Hypothalamus (tissue), 51 donors: ENCODE measurements at regions not wholly inside any gene's neighbourhood (a gene's known extent, or its start where the extent isn't known, plus 50 kb on each side); places are given as distances from the start of the nearest gene placed in this dataset.
"Not testable (repeated sequence)": the region's sequence is repeated elsewhere in the genome, so short reads cannot be mapped to it uniquely, and the experiment has no call there.

Experiments used
- DNase-seq, 51 donors: peaks; one replicate each; lab custom pipeline; 2025; lab: John Stamatoyannopoulos, UW

DNA sequence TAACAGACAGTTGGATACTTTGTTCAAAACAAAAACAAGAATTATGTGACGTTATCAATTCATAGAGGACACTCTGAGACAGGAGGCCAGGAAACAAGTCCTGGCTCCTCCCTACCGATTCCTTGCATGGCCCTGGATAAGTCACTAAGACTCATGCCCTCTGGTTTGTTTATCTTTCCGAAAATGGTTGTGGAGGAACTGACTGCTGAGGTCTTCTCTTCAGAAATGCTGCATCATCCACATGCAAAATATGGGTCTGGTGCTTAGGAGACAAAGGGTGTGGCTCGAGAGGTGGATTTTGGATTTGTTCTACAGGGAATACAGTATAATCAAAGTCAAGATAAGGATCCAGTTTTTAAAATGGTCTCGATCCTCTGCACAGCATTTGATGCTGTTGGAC lies 130.9 kb downstream of the RELL1 start:
- no peak for DNase-seq

DNA sequence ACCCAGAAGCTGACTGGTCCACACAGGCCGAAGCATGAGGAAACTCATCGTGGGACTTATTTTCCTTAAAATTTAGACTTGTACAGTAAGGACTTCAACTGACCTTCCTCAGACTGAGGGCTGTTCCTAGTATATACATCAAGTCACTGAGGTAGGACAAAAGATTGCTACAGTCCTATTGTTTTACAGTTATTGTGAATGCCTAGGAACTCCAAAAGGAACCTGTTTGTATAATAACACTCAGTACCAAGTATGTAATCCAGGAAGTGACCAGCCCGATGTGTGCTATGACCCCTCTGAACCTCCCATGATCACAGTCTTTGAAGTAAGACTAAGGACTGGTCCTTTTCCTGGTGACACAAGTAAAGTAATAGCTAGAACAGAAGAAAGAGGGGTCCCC lies 136.3 kb downstream of the RELL1 start:
- not testable (repeated sequence) for DNase-seq

DNA sequence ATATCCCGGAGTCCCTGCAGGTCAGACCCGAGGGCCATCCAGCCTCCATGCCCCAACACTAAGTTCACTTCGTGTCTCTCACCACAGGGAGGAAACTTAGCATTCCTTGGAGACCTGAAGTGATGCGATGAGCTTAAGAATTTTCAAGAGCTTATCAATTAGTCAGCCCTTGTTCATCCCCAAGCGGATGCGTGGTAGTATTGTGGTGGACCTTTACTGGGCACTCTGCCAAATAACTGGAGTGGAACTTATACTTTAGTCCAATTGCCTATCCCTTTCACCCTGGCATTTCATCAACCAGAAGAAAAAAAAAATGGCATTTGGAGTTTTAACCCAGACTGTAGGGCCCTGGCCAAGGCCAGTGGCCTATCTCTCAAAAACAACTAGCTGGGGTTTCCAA lies 137.1 kb downstream of the RELL1 start:
- no peak for DNase-seq

DNA sequence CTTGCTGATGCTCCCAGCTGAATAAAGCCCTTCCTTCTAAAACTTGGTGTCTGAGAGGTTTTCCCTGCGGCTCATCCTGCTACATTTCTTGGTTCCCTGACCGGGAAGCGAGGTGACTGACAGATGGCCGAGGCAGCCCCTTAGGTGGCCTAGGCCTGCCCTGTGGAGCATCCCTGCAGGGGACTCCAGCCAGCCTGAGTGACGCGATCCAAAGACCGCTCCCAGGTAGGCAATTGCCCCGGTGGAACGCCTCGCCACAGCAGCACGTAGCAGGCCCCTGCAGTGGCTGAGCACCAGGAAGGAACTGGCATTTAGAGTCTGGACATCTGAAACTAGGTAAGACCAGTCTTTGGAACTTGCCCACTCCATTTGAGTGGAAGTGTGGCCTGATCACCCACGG lies 139.6 kb downstream of the RELL1 start:
- DNase-seq, result no peak

DNA sequence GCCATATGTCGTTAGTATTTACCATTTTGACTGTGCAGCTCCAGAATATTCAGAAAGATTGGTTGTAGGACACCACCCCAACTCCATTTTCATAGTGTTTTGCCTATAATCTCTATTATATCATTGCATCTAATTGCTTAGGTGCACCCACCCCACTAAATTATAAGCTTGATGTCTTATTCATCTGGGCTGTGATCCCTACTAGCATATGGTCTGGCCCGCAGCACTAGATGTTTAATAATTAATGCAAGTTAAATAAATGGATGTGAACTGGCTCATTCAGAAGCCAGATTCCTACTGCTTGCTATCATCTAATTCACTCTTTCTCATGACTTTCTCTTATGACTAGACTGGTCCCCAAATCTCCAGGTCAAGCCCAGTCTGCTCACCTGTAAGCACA lies 143.5 kb downstream of the RELL1 start:
- no peak for DNase-seq

DNA sequence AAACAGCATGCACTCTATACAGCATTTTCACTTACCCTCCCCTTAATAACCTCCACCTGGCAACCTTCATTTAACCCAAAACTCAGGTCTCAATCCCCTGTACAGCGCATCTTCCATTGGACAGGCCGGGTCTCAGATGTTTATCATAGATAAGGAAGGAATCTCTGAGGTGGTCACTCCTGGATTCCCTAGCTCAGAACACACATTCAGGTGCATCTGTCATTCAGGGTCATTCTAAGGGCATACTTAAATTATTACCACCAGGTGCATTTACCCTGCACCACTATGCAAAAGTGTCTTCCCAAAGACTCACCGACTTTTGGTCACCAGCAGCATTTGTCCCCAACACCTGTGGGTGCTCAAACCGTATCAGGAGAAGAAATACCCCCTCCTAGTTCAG lies 144.2 kb downstream of the RELL1 start:
- no peak for DNase-seq

DNA sequence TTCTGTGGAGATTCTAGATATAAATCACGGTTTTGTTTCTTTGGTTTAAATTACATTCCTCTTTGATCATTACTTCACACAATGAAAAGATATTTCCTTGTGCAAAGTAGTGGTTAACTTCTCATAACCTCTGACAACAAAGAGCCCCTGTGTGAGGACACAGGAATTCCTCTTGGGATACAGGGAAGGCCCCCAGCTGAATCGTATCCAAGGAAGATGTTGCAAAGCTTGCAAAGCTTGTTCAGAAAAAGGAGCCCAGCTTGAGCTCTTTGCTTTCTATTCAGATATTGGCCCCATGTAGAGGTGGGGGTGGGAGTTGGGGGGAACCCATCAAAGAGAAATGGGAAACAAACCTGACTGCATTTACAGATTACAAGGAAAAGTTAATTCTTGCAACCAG lies 145.7 kb downstream of the RELL1 start:
- DNase-seq, result peak in 1 of 51 donors; percentile 1

DNA sequence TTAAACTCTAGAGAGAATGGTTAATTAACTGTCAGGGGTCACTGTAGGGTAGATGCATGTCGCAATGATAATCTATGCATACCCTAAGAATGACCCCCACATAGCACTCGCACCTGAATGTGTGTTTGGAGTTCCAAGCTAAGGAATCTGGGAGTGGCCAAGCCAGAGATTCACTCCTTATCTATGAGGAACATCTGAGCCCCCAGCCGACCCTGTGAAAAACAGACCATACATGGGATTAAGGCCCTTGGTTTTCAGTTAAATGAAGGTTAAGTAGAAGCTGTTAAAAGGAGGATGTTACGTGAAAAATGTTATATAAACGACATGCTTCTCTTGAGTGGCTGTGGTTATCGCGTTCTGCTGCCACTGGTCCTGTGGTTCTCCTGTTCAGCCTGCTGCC lies 147.2 kb downstream of the RELL1 start:
- DNase-seq, result no peak

DNA sequence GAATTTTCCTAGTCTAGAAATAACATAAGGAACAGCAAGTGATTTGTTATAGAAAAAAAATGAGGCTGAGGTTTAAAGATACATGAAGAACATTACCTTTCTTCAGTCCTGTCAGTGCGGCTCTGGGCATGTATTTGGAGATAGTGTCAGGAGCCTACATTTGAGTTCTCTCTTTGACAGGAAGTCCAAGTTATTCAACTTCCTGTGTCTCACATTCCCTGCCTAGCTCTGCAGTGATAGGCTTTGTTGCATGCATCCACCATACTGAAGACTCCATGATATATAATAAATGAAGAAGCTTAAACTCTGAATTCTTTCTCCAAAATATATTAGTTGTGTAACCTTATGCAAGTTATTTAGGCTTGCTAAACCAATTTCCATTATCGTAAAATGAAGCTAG lies 148.7 kb downstream of the RELL1 start:
- DNase-seq, result no peak

DNA sequence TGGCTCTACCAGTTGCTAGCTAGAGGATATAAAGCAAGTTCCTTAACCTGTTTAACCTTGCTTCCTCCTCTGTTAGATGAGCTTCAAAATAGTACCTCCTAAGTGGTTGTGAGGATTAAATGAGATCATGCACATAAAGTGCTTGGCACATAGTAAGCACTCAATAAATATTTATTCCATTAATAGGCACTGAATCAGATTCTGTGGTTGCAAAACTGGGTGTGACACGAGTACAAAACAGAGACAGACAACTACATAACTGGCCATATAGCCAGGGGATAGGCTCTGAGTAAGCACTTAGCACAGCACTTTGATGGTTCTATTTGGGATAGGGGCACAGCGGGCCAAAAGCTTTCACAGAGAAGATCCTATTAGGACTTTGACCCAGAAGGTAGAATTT lies 150.3 kb downstream of the RELL1 start:
- DNase-seq, result no peak

DNA sequence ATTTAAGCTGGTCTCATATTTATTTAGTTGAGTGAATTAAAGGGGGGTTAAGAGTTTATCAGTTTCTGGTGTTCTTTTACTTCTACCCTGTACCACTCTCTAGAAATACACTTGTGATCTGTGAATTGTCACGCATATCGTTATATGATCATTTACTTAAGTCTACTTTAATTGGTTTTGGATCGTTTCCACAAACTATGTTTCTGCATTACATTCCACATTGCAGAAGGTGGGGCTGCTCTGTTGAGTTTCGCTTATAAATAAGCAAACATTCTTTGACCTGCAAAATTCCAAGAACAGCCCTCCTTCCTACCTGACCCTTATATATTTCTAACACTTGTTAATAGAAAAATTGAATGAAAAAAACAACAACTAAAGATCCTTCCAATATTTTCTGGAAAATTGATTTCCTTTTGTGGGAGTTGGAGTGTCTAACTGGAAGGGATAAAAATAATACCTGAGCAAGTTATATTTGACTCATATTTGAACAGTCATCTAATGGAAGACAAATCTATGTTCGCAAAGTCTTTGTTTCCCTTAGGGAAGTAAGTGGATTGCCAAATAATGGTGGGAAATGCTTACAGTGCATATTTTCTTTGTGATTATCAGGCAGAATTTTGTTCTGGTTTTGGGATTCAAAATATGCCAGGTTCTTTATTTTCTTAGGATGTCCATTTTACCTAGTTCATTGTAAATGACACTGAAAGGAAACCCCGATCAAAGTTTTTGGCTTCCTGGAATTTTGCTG lies 152.7 kb downstream of the RELL1 start:
- no peak for DNase-seq

DNA sequence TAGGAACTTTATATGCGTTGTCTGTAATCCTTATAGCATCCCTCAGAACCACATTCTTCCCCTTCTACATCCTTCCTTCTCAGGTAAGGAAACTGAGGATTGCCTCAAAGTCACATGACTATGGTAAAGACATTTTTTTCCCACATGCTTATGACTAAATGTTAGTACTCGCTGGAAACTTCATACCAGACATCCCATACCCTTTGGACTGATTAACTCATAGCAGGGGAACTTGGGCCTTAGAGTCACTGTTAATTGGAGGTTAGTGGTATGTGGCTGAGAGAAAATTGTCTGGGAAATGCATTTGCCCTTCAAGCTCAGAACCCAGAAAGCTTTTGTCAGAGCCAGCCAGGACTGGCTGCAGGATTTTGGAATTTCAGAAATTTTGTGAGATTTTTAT lies 155.0 kb downstream of the RELL1 start:
- no peak for DNase-seq

DNA sequence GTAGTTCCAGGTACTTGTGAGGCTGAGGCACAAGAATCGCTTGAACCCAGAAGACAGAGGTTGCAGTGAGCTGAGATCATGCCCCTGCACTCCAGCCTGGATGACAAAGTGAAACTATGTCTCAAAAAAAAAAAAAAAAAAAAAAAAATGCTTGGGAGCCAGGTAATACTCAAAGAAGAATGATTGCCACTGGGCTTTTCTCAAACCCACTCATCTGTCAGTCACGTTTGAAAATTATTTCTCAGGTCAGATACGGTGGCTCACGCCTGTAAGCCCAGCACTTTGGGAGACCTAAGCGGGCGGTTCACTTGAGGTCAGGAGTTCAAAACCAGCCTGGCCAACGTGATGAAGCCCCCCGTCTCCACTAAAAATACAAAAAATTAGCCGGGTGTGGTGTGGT lies 155.7 kb downstream of the RELL1 start:
- DNase-seq, result no peak

DNA sequence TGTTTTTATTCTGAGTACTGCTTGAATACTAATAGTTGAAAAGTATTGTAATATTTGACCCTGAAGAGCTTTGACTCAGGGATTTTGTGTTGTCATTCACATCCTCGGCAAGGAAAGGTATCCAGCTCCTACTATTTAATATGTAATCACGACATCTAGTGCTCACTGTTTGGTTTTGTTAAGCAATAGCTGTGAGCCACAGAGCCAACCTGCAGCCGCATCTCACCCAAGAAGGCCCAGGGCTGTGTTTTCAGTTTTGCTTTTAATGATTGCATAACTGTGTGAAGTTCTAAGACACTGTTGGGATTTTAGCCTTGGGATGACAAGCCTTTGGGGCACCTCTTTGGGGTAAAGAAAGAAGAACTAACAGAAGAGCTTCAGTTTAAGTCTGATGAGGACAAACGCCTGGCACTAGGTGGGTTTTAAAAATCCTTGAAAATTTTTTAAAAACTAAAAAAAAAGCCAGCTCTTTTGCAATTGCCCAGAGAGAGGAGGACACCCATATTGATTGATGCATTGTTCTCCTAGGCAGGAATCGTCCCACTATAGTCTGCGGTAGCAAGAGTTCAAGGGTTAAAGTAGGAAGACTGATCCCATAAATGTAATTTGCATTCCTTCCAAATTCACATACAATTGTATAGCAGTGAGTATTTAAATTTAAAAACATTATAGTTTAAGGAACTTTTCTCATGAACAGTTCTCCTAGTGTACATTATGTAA lies 157.8 kb downstream of the RELL1 start:
- DNase-seq, result no peak

DNA sequence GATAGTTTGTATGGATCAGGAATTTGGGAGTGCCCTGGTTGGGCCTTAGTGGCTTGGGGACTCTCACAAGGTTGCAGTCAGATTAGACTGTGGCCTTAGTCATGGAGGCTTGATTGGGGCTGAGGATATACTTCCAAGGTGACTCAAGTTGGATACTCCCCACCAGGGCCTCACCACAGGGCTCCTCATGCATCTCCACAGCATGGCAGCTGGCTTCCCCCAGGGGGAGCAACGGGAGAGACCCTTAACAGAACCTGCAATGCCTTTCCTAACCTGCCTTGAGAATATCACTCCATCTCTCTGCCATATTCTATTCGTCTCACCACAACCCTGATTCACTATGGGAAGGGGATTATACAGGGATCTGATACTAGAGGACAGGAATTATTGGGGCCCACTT lies 161.9 kb downstream of the RELL1 start:
- no peak for DNase-seq

DNA sequence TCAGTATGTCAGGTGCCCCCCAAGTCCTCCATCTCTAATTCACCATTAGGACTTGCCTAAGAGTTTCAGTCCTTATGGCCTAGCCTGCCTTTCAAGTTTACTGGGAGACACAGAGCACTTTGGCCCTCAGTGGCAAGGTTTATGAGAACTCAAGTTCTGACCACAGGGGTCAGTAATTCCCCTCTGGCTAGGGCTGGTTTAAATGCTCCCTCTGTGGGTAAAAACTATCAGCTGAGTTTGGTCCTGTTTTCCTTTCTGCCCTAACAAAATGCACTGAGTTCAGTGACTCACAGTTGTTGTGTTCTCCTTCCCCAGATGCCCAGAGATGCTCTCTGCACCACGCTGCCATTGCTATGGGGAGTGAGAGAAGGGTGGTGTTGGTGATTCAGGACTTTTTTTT lies 163.2 kb downstream of the RELL1 start:
- DNase-seq, result no peak

DNA sequence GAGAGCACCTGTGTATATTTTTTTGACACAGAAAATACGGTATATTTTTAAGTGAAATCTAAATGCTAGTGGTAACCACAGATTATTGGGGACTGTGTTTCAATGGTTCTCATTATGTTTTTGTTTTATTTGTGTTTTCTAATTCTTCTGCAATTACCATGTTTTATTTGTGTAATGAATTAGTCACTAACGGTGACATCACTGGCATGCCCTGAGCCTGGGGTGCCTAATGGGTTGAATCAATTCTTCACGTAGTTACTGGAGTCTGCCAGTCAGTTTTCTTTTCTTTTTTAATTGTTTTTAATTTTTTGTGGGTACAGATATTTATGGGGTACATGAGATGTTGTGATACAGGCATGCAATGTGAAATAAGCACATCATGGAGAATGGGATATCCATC lies 168.8 kb downstream of the RELL1 start:
- no peak for DNase-seq

DNA sequence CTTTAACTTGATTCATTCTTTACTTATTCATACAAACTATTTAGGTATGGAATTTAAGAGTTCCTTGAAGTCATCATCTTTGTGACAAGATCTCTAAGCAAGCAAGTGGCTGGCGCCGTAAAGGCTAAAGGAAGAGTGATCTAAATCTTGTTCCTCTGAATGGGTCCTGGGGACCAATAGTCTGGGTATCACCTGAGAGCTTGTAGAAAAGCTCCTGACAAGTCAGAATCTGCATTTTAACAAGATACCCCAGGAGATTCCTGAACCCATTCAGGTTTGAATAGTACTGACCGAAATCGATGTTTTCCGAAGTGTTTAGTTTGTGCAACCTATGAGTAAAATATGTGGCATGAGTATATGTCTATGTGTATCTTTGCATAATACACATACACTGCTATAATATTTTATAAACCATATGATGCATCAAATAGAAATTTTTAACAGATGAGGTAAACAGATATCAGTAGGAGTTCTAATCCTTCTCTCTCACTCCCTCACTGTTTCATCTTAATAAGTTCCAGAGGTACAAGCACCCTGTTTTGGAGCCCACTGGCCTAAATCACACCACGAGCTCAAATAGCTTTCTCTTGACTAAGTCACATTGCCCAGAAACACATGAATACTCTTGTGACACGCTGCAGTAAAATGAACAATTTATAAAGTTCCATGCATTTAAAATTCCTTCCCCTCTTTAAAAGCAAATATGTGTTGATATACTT lies 170.0 kb downstream of the RELL1 start:
- DNase-seq, result no peak

DNA sequence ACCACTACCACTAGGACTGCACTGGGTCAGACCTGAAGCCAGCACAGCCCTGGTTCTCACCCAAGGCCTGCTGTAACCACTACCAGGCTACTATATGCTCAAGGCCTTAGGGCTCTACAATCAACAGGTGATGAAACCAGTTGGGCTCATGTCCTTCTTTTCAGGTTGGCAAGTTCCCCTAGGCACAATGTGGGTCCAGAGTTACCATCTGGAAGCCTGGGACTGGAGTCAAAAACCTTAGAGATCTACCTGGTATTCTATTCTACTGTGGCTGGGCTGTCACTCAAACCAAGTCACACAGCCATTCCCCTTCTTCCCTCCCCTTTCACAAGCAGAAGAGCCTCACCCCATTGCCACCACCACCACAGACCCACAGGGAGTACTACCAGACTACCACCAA lies 175.6 kb downstream of the RELL1 start:
- no peak for DNase-seq

DNA sequence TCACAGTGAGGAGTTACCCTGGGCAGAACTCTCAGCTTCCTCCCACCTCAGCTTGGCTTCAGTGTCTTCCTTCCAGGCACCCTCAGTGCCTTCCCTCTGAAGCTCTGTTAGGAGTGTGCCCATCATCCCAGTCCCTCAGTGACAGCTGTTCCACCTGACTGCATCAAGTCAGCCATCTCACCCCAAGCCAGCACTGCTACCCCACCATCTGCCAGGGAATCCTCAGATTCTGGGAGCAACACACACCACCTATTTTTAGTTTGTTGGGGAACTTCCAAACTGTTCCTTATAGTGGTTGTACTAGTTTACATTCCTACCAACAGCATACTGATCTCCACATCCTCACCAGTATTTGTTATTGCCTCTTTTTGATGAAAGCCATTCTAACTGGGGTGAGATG lies 182.9 kb downstream of the RELL1 start:
- DNase-seq, result no peak

DNA sequence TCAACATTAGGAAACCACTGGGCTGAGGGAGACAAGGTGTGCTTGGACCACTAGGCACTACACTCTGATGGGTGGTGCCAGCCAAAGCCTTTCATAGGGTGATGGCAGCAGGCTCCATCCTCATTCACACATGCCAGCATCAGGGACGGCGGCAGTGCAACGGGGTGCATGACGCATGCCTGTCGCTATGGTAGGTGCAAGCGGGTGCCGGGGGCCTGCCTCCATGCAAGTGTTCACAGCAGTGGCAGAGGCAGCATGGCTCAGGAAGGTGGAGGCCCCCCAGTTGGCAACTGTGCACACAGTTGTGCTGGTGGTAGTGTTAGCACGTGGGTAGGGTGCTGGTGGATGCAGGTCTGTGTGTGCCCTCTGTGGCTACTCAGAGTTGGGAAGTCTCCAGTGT lies 184.1 kb downstream of the RELL1 start:
- no peak for DNase-seq
